ENCODE measurements at regions not wholly inside any gene's neighbourhood (a gene's known extent, or its start where the extent isn't known, plus 50 kb on each side); places are given as distances from the start of the nearest gene placed in this dataset.

- TF ChIP-seq EZH2phosphoT487 (IDR thresholded peaks at IDR 0.05; ENCODE audit: insufficient read depth, low read depth) (no peak), EZH2 (IDR thresholded peaks at IDR 0.05; ENCODE audit: insufficient read depth, poor library complexity, severe bottlenecking) (no peak)
Observed at GRCh38 chr12:24374452-24374851, 425.0 kb upstream of the SOX5 start.
